T-helper 2 cell treated with Interferon-gamma antibody and Interleukin-4, amounts not matched to agents 5 μg/mL and 100 μg/mL, for 36 hours (primary cell): ENCODE measurements at regions not wholly inside any gene's neighbourhood (a gene's known extent, or its start where the extent isn't known, plus 50 kb on each side); places are given as distances from the start of the nearest gene placed in this dataset.
A peak's percentile ranks its signal among the peaks of the same experiment; 100 is the strongest.

Source experiments
- DNase-seq: peaks from one replicate; pipeline ENCODE4 v3.0.0; 2021; ENCODE audit warnings: low spot score
- H3K27ac Mint-ChIP-seq: one replicate; pipeline ENCODE4 v1.8.0; 2021; ENCODE audit warnings: mild to moderate bottlenecking, mixed read lengths
- H3K27me3 Mint-ChIP-seq: one replicate; pipeline ENCODE4 v1.8.0; 2021; ENCODE audit warnings: low read depth, mixed read lengths
- H3K36me3 Mint-ChIP-seq: one replicate; pipeline ENCODE4 v1.8.0; 2021; ENCODE audit warnings: low read depth, mixed read lengths
- H3K4me1 Mint-ChIP-seq: one replicate; pipeline ENCODE4 v1.8.0; 2021; ENCODE audit warnings: low read depth, mixed read lengths
- H3K4me3 Mint-ChIP-seq: one replicate; pipeline ENCODE4 v1.8.0; 2022; ENCODE audit warnings: mild to moderate bottlenecking, moderate library complexity, mixed read lengths
- H3K9me3 Mint-ChIP-seq: one replicate; pipeline ENCODE4 v1.8.0; 2021; ENCODE audit warnings: mixed read lengths

DNA sequence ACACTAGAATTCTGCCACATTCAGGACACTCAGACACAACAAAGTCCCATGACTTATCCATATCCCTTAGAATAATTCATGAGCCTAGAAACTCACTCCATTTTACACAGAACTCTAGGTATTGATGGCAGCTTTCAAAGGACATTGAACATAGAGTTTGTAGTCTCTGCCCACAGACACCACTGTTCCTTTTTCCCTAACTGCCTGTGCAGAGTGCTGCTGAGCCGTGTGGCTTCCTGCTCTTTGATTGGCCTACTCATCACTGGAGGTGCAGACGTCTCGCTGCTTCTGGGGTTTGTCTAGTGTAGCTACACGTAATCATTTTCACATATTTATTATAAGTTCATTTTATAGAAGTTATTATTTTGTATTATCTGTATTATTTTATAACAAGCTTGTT, 407.6 kb downstream of the PREX1 start:
- DNase-seq = no peak
- Mint-ChIP-seq H3K4me3 (no peak overlapping the region), H3K9me3 (no peaks in the 10 kb centered on the region), H3K4me1 (no peaks in the 10 kb centered on the region), H3K36me3 (no peaks in the 10 kb centered on the region), H3K27me3 (no peaks in the 10 kb centered on the region), H3K27ac (no peak overlapping the region)

DNA sequence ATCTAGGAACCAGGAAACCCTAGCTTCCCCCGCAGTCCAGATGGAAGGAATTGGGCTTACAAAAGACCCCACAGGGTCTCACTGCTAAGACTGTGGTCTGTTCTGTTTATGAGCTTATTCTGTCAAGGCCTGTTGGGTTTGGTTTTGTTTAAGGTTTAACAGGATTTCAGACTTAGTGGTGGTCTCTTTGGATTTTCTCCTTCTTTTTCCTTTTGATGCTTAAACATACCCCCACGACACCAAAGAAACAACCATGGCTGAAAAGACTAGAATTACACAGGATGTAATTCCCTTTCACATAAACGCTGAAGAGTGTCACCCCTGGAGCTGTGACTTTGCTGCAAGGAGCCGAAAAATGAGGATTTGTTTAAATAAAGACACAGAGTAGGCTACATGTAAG, 408.6 kb downstream of the PREX1 start:
- Mint-ChIP-seq H3K4me1 (no peaks in the 10 kb centered on the region), H3K4me3 (no peak overlapping the region), H3K9me3 (no peaks in the 10 kb centered on the region), H3K36me3 (no peaks in the 10 kb centered on the region), H3K27ac (no peak overlapping the region), H3K27me3 (no peaks in the 10 kb centered on the region)
- DNase-seq = no peak

DNA sequence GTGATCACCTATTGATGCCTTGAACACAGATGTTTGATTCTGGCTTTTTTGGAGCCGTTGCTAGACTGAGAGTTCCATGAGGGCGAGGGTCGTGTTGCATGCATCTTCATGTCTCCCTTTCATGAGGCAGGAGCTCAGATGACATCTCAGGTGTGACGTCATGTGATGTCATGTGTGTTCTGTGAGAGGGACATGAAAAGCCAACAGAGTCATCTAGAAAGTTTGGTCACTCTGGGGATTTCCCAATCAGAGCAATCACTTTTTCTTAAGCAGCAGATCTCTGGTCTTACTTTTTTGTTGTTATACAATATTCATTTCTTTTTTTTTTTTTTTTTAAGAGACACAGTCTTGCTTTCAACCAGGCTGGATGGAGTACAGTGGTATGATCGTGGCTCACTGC, 411.8 kb downstream of the PREX1 start:
- Mint-ChIP-seq H3K4me1 (no peaks in the 10 kb centered on the region), H3K4me3 (no peak overlapping the region), H3K27ac (no peak overlapping the region), H3K36me3 (no peaks in the 10 kb centered on the region), H3K9me3 (no peaks in the 10 kb centered on the region), H3K27me3 (peaks cover 3% of the 10 kb centered on the region)
- DNase-seq = no peak

DNA sequence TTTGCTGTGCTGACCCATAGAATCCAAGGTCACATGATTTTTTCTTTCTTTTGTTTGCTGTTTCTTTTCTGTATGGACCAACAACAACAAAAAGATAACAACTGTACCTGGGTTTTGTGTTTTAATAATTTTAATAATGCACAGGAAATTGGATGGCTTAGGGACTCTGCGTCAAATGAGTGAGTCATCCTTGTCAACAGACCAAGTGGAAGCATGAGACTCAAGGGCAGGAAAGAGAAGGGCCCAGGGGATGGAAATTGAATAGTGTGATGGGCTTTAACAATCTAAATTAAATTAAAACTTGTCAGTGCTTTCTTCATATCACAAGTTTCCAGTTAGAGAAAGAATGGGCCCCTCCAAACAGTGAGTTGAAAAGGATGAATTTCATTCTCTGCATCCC, 413.0 kb downstream of the PREX1 start:
- peaks cover 6% of the 10 kb centered on the region for H3K27me3 Mint-ChIP-seq
- H3K4me3 Mint-ChIP-seq = no peak overlapping the region
- no peak for DNase-seq
- no peak overlapping the region for H3K27ac Mint-ChIP-seq
- H3K4me1 Mint-ChIP-seq = no peaks in the 10 kb centered on the region
- H3K36me3 Mint-ChIP-seq = no peaks in the 10 kb centered on the region
- H3K9me3 Mint-ChIP-seq = no peaks in the 10 kb centered on the region

DNA sequence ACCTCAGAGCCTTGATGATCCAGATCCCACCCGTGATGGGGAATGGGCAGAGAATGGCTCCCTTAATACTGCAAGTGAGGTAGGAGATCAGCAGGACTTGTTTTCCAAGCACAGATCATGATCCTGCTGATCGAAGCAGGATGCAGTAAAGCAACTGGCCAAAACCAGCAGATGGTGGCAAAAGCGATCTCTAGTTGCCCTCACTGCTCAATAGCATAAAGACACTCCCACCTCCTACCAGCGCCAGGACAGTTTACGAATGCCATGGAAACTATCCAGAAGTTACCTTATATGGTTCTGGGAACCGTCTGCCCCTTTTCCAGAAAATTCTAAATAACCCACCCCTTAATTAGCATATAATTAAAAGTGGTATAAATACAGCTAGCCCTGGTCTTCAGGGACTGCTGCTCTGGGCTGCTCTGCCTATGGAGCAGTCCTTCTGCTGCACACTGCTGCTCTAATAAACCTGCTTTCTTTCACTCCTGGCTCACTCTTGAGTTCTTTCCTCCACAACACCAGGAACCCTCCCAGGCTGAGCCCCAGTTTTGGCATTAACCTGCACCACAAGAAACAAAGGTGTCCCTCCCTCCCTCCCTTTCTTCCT, 415.8 kb downstream of the PREX1 start:
- H3K4me3 Mint-ChIP-seq = no peak overlapping the region
- H3K36me3 Mint-ChIP-seq = no peaks in the 10 kb centered on the region
- H3K27ac Mint-ChIP-seq = no peak overlapping the region
- H3K27me3 Mint-ChIP-seq = peaks cover 10% of the 10 kb centered on the region
- no peaks in the 10 kb centered on the region for H3K4me1 Mint-ChIP-seq
- DNase-seq = no peak
- H3K9me3 Mint-ChIP-seq = no peaks in the 10 kb centered on the region

DNA sequence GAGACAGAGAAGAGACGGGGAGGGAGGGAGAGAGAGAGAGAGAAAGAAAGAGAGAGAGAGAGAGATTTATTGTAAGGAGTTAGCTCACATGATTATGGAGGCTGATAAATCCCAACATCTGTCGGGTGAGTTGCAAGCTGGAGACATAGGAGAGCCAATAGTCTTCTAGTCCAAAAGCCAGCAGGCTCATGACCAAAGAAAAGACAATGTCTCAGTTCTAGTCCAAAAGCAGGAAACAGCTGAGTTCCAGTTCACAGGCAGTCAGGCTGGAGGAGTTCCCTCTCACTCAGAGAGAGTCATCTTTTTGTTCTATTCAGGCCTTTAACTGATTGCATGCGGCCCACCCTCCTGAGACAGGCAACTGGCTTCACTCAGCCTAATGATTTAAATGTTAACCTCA, 416.6 kb downstream of the PREX1 start:
- Mint-ChIP-seq H3K27me3 (peaks cover 10% of the 10 kb centered on the region), H3K9me3 (no peaks in the 10 kb centered on the region), H3K4me3 (no peak overlapping the region), H3K36me3 (no peaks in the 10 kb centered on the region), H3K4me1 (no peaks in the 10 kb centered on the region), H3K27ac (no peak overlapping the region)
- no peak for DNase-seq

DNA sequence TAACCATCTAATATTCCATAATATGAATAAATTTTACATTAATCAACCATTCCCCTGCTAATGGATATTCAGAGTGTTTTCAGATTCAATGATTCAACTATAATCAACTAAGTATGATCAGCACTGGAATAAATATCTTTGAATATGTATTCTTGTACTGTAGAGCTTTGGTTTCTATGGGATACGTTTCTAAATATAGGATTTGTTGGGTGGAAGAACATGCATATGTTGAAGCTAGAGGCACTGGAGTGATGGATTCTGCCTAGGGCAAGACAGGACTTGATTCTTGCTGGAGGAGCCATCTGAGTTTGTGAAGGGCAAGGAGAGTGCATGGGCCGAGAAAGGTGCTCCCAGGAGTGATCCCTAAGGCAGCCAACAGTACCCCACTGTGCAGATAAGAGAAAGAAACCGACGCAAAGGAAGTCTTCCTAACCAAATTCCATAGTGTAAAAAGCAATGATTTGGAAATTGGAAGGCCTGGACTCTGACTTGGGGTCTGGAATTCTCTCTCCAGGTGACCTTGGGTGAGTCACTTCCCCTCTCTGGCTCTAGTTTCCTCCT, 418.7 kb downstream of the PREX1 start:
- Mint-ChIP-seq H3K4me3 (no peak overlapping the region), H3K4me1 (no peaks in the 10 kb centered on the region), H3K9me3 (no peaks in the 10 kb centered on the region), H3K27me3 (peaks cover 10% of the 10 kb centered on the region), H3K27ac (no peak overlapping the region), H3K36me3 (no peaks in the 10 kb centered on the region)
- no peak for DNase-seq

DNA sequence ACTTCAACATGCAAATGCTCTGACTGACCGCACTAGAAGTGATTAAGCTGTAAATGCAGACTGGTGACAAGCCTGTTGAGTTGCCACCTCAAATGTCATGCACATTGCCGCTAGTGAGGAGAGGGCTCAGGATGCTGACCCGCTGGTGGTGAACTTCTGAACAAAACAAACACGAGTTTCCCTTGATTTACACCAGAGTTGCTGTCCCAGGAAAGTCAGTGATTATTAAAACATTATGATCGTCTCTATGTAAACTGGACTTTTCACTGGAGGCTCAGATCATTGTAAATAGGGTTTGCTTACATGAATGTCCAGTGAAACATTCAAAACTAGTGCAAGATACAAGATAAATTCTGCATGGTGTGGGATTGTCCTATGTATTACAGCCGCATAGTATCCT, 420.1 kb downstream of the PREX1 start:
- H3K36me3 Mint-ChIP-seq = no peaks in the 10 kb centered on the region
- no peak for DNase-seq
- H3K4me1 Mint-ChIP-seq = no peaks in the 10 kb centered on the region
- no peak overlapping the region for H3K27ac Mint-ChIP-seq
- no peak overlapping the region for H3K4me3 Mint-ChIP-seq
- no peaks in the 10 kb centered on the region for H3K9me3 Mint-ChIP-seq
- peaks cover 7% of the 10 kb centered on the region for H3K27me3 Mint-ChIP-seq

DNA sequence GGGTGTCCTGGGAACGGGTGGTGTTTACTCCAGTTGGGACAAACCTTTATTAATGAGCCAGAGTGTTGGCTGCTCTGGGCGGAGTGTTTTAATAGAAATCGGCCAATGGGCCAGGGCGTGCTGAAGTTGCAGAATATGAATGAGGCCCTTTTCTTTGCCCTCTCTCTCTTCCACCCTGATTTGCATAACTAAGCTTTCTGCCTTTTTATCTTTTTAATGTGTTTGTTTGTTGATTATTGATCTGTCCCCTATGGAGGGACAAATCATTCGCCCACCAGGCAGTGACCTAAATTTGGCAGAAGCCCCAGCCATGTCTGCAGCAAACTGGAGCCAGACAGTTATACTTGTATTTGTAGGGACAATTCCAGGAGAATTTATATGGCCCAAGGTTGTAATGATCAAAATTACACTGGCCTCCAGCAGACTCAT, 420.9 kb downstream of the PREX1 start:
- H3K36me3 Mint-ChIP-seq = no peaks in the 10 kb centered on the region
- H3K27ac Mint-ChIP-seq = no peak overlapping the region
- H3K27me3 Mint-ChIP-seq = peaks cover 7% of the 10 kb centered on the region
- no peak for DNase-seq
- H3K9me3 Mint-ChIP-seq = no peaks in the 10 kb centered on the region
- no peaks in the 10 kb centered on the region for H3K4me1 Mint-ChIP-seq
- no peak overlapping the region for H3K4me3 Mint-ChIP-seq

DNA sequence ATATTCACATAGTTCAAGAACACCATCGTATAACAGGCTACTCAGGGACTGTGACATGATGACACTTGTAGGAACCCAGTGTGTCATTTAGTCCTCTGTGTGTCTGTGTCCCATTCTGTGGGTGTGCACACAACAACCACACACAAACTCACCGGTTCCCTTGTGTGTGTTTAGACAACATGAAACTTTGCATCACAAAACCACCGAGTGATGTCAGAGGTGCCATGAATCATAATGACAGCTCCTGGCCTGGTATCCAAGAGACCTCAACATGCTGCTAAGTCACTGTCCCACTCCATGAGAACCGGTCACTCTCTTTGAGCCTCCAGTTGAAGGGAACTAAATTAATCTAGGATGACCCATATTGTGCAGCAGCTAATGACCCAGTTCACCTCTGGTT, 421.3 kb downstream of the PREX1 start:
- DNase-seq = peak; percentile 20
- Mint-ChIP-seq H3K27ac (no peak overlapping the region), H3K4me3 (no peak overlapping the region), H3K27me3 (peaks cover 7% of the 10 kb centered on the region), H3K4me1 (no peaks in the 10 kb centered on the region), H3K9me3 (no peaks in the 10 kb centered on the region), H3K36me3 (no peaks in the 10 kb centered on the region)

DNA sequence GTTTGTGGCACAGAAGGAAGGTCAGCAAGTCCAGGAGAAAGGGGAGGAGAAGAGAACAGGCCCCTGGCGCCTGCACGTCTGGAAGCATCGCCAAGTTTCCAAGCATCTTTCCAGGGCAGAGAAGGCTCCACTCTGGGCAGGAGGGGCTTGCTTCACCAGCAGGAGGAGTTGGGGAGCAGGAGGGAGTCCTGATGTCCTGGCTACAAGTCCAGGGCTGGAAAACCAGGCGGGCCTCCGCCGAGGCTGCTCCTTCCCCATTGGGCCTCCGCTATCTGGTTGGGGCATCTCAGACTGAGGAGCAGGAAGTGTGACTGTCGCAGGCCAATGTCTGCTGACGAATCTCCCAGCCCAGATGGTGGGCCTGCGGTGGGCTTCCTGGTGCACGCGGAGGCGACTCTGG, 421.9 kb downstream of the PREX1 start:
- H3K36me3 Mint-ChIP-seq = no peaks in the 10 kb centered on the region
- no peak overlapping the region for H3K4me3 Mint-ChIP-seq
- H3K9me3 Mint-ChIP-seq = no peaks in the 10 kb centered on the region
- H3K27ac Mint-ChIP-seq = no peak overlapping the region
- H3K27me3 Mint-ChIP-seq = peaks cover 7% of the 10 kb centered on the region
- H3K4me1 Mint-ChIP-seq = no peaks in the 10 kb centered on the region
- no peak for DNase-seq

DNA sequence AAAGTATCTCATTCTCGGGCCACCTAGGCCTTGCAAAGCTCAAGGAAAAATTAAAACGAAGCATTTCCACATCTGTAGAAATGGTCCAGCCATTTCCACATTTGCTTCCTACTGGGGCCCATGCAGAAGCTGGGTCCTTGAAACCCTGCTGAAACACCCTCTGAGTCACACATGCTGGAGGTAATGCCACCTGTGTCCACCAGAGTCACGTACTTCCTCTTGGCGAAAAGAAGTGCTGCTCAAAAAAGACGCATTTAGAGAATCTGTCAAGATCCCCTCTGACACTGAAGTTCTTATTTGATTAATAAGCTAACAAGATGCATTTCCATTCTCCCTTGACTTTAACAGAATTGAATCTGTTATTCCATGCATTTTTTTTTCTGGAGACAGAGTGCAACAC, 423.2 kb downstream of the PREX1 start:
- Mint-ChIP-seq H3K4me3 (no peak overlapping the region), H3K36me3 (no peaks in the 10 kb centered on the region), H3K9me3 (no peaks in the 10 kb centered on the region), H3K27me3 (peaks cover 2% of the 10 kb centered on the region), H3K4me1 (no peaks in the 10 kb centered on the region), H3K27ac (no peak overlapping the region)
- DNase-seq = no peak

DNA sequence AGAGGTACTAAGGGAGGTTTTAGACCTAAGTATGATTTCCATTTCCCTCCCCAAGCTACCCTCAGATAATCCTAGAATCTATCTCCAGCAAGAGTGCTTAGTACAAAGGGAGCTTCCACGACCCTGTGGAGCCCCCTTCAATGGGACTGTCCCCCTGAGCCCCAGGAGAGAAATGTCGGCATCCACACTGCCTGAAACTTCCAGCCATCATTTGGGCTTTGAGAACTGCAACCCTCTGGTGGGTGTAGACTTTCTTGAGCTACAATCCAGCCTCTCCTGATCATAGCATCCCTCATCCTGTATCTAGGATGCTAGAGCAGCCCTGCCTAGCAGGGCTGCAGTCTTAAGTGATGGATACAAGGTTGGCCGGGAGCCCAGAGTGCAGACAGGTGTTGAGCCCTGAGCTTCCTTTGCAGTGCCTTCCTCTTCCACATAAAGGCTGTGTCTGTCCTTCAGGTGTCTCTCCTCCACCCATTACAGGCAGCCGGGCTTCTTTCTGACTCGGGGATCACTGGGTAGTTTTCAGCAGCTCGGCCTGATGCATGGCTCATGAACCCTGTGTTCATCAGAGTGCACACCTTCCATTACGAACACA, 424.5 kb downstream of the PREX1 start:
- Mint-ChIP-seq H3K27ac (no peak overlapping the region), H3K27me3 (no peaks in the 10 kb centered on the region), H3K9me3 (no peaks in the 10 kb centered on the region), H3K4me3 (no peak overlapping the region), H3K36me3 (no peaks in the 10 kb centered on the region), H3K4me1 (no peaks in the 10 kb centered on the region)
- no peak for DNase-seq

DNA sequence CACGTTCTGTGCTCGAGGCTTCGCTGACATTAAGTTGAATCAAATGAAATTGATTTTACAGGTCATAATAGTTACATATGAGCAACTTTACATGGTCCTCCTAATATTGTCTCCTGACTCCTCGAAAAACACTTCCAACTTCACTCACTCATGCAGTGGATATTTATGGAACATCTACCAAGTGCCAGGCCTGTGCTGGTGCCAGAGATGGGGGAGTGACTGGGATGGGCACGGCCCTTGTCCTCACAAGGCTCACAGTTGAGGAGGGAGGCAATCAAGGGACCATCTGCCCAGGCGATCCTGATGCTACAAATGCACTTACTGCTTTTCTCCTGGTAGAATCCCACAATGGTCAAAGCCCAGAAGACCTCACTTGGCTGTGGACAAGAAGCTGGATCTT, 426.4 kb downstream of the PREX1 start:
- DNase-seq = no peak
- no peak overlapping the region for H3K4me3 Mint-ChIP-seq
- H3K9me3 Mint-ChIP-seq = no peaks in the 10 kb centered on the region
- H3K36me3 Mint-ChIP-seq = no peaks in the 10 kb centered on the region
- no peaks in the 10 kb centered on the region for H3K4me1 Mint-ChIP-seq
- no peak overlapping the region for H3K27ac Mint-ChIP-seq
- H3K27me3 Mint-ChIP-seq = no peaks in the 10 kb centered on the region

DNA sequence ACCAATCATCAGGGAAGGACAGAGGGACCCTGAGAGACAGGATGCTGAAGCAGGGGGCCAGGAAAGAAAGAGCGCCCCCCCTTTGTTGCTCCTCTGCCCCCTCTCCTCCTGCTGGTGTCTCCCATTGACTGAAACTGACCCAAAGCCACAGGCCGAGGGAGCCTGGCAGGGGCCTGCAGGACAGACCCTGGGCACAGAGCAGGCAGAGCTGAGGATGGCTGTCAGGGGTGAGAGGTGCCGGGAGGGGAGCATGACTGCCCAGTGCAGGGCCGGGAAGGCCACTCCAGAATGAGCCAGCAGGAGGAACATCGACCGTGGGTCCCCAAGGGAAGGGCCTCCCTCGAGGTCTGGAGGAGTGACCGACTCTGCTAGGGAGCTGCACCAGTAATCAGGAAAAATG, 427.8 kb downstream of the PREX1 start:
- no peaks in the 10 kb centered on the region for H3K36me3 Mint-ChIP-seq
- no peaks in the 10 kb centered on the region for H3K9me3 Mint-ChIP-seq
- DNase-seq = no peak
- H3K27ac Mint-ChIP-seq = no peak overlapping the region
- no peaks in the 10 kb centered on the region for H3K27me3 Mint-ChIP-seq
- H3K4me3 Mint-ChIP-seq = no peak overlapping the region
- H3K4me1 Mint-ChIP-seq = no peaks in the 10 kb centered on the region
